ENCODE measurements at regions not wholly inside any gene's neighbourhood (a gene's known extent, or its start where the extent isn't known, plus 50 kb on each side); places are given as distances from the start of the nearest gene placed in this dataset.

- DNase-seq: no peak
Measured at GRCh38 chr13:74645586-74645985, 511.4 kb upstream of the KLF12 start.

DNA sequence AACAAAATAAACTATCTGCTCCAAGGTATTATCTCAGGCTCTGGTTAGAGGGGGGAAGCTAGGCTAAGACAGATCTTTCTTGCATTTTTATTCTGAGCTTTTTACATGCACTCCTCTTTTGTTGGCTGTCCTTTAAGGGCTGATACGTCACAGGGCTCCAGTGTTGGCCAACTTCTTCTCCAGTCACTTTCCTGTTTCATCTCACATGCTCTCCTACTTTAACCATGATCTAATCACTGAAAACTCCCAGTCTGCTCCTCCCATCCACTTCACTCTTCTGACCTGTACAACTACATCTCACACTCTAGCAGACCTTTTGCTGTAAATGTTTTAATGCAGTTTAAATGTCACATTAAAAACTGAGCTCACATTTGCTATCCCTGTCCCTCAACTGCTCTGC, 510.0 kb upstream of the KLF12 start:
- no peak for DNase-seq

DNA sequence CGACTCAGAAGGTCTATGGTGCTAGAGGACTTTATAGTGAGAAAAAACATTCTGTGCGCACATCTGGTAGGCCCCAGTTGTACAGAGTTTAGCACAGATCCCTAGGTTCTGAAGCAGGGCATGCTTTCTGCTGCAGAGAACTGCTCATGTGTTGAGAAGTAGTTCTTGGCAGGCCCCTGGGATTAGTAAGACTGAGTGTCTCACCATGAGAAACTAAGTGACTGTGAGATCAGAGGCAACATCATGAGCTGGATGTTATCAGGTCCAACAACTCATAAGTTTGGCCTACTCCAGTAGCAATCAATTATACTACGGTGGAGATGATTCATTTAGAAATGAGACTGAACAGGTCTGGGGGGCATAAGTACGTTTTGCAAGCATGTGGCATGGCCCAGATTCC, 507.4 kb upstream of the KLF12 start:
- DNase-seq: no peak

GRCh38 chr13:74633734-74634133, 499.5 kb upstream of the KLF12 start:
- no peak for DNase-seq

- no peak for DNase-seq
Measured at GRCh38 chr13:74629985-74630384, 495.8 kb upstream of the KLF12 start.

- no peak for DNase-seq
Measured at GRCh38 chr13:74625541-74625940, 491.3 kb upstream of the KLF12 start.

DNA sequence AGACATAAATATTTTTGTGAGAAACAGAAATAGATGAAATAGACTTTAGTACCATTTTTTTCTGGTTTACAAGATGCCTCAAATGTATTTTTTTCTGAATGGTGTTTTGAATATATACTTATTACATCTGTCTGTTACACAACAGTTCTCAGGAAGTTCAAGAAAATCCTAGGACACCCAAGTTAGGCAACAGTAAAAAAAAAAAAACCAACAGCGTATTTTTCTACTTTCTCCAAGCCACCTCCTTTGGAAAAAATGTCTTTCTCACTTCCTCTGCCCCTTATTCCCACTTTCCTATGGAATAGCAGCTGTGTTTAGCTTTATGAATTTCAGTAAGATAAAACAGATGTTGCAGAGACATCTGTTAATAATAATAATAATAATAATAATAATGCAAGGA, 489.6 kb upstream of the KLF12 start:
- no peak for DNase-seq

DNA sequence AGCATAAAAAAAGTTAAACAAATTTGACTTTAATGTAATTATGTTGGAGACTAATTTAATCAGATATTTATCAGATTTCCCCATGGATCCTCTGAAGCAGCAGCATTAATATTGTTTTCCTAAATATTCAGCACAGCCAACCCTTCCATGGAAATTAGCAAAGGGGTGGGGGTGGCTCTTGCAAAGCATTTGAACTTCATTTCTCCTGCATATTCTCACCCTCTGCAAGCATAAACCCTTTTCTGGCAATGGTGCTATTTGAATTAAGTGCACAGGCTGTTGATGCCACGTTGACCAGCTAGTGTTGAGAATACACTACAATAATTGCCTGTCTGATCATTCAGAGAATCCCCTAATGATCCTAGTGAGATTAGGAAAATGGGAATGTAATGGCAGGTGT, 488.1 kb upstream of the KLF12 start:
- no peak for DNase-seq

DNA sequence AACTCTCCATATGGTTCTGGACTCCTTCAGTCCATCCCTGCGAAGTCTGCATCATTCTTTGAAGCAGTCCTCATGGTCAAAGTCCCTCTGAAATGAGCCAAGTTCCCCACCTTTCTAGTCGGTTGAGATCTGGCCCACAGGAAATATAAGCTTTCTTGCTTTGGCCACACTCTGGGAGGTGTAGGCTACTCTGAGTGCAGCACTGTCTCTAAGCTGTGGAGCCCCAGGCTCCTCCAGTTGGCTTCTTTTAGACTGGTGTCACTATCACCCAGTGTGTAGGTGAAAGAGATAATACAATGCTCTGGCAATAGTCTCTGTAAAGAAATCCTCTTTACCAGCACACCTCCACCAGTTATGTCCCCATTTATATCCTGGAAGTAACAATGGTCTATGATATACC, 486.5 kb upstream of the KLF12 start:
- DNase-seq: no peak

GRCh38 chr13:74620308-74620707, 486.1 kb upstream of the KLF12 start:
- DNase-seq: no peak

- no peak for DNase-seq
Measured at GRCh38 chr13:74597526-74597925, 463.3 kb upstream of the KLF12 start.

DNA sequence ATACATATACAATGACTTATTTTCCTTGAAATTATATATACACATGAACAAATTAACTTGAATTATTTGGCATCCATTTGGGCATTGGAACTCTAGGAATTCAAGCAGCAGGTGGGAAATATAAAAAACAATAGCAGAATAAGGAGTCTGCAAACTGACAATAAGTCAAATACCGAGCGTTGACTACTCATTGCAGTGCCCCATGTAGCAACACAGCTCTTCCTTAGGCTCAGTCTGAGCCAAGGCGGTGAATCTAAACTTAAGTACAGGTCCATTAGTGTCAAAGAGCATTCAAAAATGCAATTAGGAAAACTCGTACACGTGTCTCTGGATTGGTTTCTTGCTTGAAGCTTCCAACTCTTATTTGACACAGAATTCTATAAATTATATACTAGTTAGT, 462.5 kb upstream of the KLF12 start:
- DNase-seq: no peak

GRCh38 chr13:74593688-74594087, 459.5 kb upstream of the KLF12 start:
- no peak for DNase-seq

DNA sequence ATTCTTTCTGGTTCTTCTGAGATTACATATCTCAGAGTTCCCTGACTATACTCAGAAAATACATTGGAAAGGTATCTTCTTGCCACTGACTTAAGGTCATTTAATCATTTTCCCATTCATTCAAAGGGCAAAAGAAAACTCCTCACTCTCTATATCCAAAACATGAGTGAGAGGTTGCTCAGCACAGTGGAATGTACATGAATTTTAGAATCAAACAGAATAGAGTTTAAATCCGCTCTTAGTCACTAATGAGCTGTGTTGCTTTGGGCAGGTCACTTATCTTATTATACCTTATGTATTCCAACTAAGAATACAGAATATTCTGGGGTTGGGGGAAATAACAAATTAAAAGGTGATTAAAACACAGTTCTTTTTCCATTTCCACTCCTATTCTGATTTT, 452.6 kb upstream of the KLF12 start:
- no peak for DNase-seq

- no peak for DNase-seq
Measured at GRCh38 chr13:74576420-74576819, 442.2 kb upstream of the KLF12 start.

GRCh38 chr13:74575729-74576125, 441.5 kb upstream of the KLF12 start:
- DNase-seq: peak; percentile 89

GRCh38 chr13:74574964-74575728, 440.9 kb upstream of the KLF12 start:
- DNase-seq: no peak

DNA sequence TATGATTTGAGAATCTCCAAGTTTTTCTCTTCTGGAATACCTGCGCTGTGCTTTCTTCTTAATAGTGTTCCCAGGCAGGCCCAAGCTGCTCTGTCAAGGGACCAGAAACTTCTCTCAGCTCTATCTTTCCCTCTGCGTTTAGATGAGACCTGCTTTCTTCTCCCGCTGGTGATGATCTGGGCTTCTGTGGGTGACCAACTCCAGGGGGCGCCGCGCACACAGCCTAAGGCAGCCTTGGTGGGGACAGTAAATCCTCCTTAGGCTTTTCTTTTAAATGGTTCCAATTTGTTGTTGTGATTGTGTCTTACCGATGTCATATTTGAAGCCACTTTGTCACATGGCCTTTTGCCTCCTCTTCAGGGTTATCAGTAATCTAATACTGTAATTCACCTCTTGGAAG, 439.4 kb upstream of the KLF12 start:
- no peak for DNase-seq

DNA sequence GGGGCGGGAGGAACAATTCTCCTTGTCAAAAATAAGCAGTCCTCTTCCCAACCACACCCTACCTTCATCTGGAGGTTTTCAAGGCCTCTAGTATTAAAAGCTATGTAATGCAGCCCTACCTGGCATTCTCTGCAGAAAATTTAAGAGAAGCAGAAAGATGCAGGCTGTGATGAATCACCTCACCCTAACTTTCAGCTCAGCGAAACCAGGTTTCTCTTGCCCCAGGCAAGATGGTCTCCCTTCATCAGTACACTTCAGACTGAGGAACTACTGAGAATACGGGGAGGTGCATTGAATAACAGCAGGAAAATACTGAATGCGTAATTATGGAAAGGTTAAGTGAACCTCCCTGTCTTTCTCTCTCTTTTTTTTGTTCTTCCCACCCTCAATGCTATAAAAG, 437.6 kb upstream of the KLF12 start:
- no peak for DNase-seq

- no peak for DNase-seq
Measured at GRCh38 chr13:74570834-74571233, 436.6 kb upstream of the KLF12 start.

DNA sequence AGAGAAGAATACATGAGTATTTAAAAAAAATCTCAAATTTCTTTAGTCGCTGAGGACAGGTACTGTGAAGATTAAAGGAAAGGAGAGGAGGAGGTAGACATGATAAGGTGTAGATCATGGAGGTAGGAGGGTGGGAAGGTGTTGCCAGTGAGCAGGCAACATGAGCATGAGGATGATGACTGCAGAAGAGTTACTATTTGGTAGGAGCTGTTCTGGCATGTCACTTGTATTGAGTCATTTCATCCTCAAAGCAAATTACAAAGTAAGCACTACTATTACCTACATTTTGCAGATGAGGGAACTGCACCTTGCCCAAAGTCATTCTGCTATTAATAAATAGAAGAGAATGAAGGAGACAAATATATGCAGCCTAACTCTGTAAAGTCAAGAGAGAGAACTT, 435.8 kb upstream of the KLF12 start:
- DNase-seq: no peak

- no peak for DNase-seq
Measured at GRCh38 chr13:74569251-74569650, 435.0 kb upstream of the KLF12 start.

DNA sequence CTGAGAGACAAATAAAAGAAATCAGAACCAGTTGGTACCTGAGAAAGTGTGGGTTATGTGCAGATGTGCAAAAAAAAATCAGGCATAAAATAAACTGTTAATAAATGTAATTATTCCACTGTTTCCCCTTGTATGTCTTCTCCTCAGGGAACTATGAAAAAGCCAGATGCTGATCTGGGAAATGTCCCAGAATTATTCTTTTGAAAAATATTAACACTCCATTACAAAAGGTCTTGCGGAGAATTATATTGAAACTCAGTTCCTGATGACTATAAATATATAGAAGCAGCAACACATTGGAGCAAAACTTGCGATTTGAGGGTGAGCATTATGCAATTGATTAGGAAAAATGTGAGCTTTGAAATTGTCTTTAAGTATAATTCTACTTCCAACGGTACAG, 433.3 kb upstream of the KLF12 start:
- no peak for DNase-seq

DNA sequence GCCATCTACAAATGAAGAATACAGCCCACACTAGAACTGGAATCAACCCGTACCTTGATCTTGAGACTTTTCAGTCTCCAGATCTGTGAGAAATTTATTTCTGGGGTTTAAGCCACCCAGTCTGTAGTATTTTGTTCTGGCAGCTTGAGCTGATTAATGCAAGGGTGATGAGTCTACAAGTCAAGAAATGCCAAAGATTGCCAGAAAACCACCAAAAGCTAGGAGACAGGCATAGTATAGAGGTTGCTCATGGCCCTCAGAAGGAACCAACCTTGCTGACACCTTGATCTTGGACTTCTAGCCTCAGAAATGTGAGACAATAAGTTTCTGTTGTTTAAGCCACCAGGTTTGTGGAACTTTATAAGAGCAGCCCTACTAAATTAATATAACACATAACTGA, 428.2 kb upstream of the KLF12 start:
- no peak for DNase-seq

DNA sequence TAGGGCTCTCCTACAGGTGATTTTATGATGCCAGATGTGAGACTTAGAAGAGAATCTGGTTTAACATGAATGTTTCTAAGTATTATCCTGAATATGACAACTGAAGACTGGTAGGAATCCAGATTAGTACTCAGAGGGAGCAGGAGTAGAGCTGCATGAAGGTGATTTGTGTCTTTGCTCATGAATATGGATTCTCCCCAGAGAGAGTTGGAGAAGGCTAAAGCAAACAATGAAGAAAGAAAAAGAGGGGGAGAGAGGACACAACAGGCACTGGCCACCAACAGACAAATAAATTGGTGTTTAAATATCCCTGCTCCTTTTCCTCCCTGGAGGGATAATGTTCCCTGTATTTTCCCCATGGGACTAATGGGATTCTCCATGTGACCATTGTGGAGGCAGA, 427.0 kb upstream of the KLF12 start:
- no peak for DNase-seq

DNA sequence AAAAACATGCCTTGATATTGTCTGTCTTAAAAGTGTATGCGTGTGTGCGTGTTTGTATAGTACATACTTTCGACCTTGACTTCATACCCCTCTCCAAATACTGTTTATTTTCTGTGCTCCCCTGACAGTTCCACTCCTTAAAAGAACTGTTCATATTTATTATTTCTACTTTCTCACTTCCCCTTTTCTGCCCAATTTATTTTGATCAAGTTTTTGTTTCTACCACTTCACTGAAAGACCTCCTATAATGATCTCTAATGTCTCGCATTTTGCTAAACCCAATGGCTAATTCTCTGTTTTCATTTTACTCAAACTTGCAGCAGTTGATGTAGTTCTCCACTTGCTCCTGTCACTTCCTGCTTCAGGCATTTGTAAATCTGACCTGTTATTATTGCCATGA, 426.1 kb upstream of the KLF12 start:
- DNase-seq: no peak

Data from retina (tissue), 1 donor.